ENCODE measurements at regions not wholly inside any gene's neighbourhood (a gene's known extent, or its start where the extent isn't known, plus 50 kb on each side); places are given as distances from the start of the nearest gene placed in this dataset.

DNA sequence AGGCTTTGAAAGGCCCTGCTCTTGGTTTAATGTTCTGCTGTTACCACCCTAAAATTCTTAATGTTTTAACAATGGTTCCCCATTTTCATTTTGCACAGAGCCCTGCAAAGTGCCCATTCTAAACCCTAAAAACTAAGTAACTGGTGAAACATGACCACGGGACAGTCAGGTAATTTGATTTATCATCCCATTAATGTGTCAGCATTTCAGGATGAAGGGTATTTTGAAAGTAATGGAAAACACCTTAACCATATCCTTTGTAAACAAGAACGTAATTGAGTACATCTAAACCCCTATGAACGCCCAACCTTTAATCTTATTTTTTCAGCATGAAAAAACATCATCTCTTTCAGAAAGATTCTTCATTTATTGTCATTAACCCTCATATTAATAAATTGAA lies 164.9 kb upstream of the IL12A start:
- no CpG with 5 or more reads among the region's 3 CpGs for WGBS, 2 donors (ENCODE audit: extremely low coverage in 2 of 2, insufficient read length in 2 of 2, insufficient replicate concordance in 1 of 2)
- Histone ChIP-seq H2BK5ac (ENCODE audit: low read length) (no peak overlapping the region), H3K18ac (ENCODE audit: low read length) (no peak overlapping the region), H2AK5ac (ENCODE audit: low read depth, low read length) (no peak overlapping the region), H4K8ac (ENCODE audit: low read depth, low read length) (no peak overlapping the region), H3K9ac (ENCODE audit: low read depth, low read length, poor library complexity) (no peak overlapping the region), H3K27ac (replicated peaks; ENCODE audit: low read length) (no peak overlapping the region), H3K4ac (ENCODE audit: low read length) (no peak overlapping the region), H3K9me3 (replicated peaks in 1 of 2; ENCODE audit: control insufficient read depth in 2 of 2, insufficient read depth in 1 of 2, low read depth in 1 of 2, low read length in 2 of 2) (no peaks in the 10 kb centered on the region), H3K23ac (ENCODE audit: low read depth, low read length, poor library complexity) (no peak overlapping the region), H3K79me1 (ENCODE audit: low read depth, low read length) (no peaks in the 10 kb centered on the region), H2BK12ac (ENCODE audit: low read length) (no peak overlapping the region), H3K4me1 (ENCODE audit: control insufficient read depth in 2 of 2, insufficient read depth in 1 of 2, low read depth in 1 of 2, low read length in 2 of 2) (peaks cover 0 to 7% of the 10 kb centered on the region in 2 donors), H3K14ac (ENCODE audit: low read length) (no peak overlapping the region), H3K4me2 (ENCODE audit: insufficient read depth, low read length, poor library complexity, severe bottlenecking) (no peak overlapping the region), H4K91ac (ENCODE audit: low read depth, low read length, poor library complexity) (no peak overlapping the region), H3K4me3 (ENCODE audit: low read length in 2 of 2) (no peak overlapping the region), H2BK15ac (ENCODE audit: low read length) (no peak overlapping the region), H3K36me3 (replicated peaks in 1 of 2; ENCODE audit: control insufficient read depth in 2 of 2, insufficient read depth in 2 of 2, low read length in 2 of 2) (no peaks in the 10 kb centered on the region), H2AFZ (ENCODE audit: low read length) (no peak overlapping the region), H3K27me3 (ENCODE audit: control insufficient read depth in 3 of 3, insufficient read depth in 3 of 3, low read depth in 1 of 3, low read length in 3 of 3) (peaks cover 0 to 6% (median 0%) of the 10 kb centered on the region in 3 experiments), H2BK120ac (ENCODE audit: low read depth, low read length) (no peak overlapping the region)
- DNase-seq (ENCODE audit: low spot score): no peak

GRCh38 chr3:159824333-159824732 lies 164.3 kb upstream of the IL12A start:
- H2BK120ac ChIP-seq (ENCODE audit: low read depth, low read length): no peak overlapping the region
- H3K4me2 ChIP-seq (ENCODE audit: insufficient read depth, low read length, poor library complexity, severe bottlenecking): no peak overlapping the region
- no peaks in the 10 kb centered on the region for H3K79me1 ChIP-seq (ENCODE audit: low read depth, low read length)
- no peak overlapping the region for H2AK5ac ChIP-seq (ENCODE audit: low read depth, low read length)
- no peak overlapping the region for H4K91ac ChIP-seq (ENCODE audit: low read depth, low read length, poor library complexity)
- no peak for DNase-seq (ENCODE audit: low spot score)
- H3K23ac ChIP-seq (ENCODE audit: low read depth, low read length, poor library complexity): no peak overlapping the region
- H2BK15ac ChIP-seq (ENCODE audit: low read length): no peak overlapping the region
- no peak overlapping the region for H3K18ac ChIP-seq (ENCODE audit: low read length)
- no peak overlapping the region for H3K9ac ChIP-seq (ENCODE audit: low read depth, low read length, poor library complexity)
- no peaks in the 10 kb centered on the region for H3K9me3 ChIP-seq (replicated peaks in 1 of 2; ENCODE audit: control insufficient read depth in 2 of 2, insufficient read depth in 1 of 2, low read depth in 1 of 2, low read length in 2 of 2)
- no peak overlapping the region for H3K4ac ChIP-seq (ENCODE audit: low read length)
- no peak overlapping the region for H2BK12ac ChIP-seq (ENCODE audit: low read length)
- H2BK5ac ChIP-seq (ENCODE audit: low read length): no peak overlapping the region
- no peak overlapping the region for H3K27ac ChIP-seq (replicated peaks; ENCODE audit: low read length)
- H3K36me3 ChIP-seq (replicated peaks in 1 of 2; ENCODE audit: control insufficient read depth in 2 of 2, insufficient read depth in 2 of 2, low read length in 2 of 2): no peaks in the 10 kb centered on the region
- no peak overlapping the region for H2AFZ ChIP-seq (ENCODE audit: low read length)
- no peak overlapping the region for H3K4me3 ChIP-seq (ENCODE audit: low read length in 2 of 2)
- no peak overlapping the region for H4K8ac ChIP-seq (ENCODE audit: low read depth, low read length)
- H3K4me1 ChIP-seq (ENCODE audit: control insufficient read depth in 2 of 2, insufficient read depth in 1 of 2, low read depth in 1 of 2, low read length in 2 of 2): peaks cover 0 to 7% of the 10 kb centered on the region in 2 donors
- peaks cover 0 to 6% (median 0%) of the 10 kb centered on the region in 3 experiments for H3K27me3 ChIP-seq (ENCODE audit: control insufficient read depth in 3 of 3, insufficient read depth in 3 of 3, low read depth in 1 of 3, low read length in 3 of 3)
- no CpG with 5 or more reads among the region's 2 CpGs for WGBS, 2 donors (ENCODE audit: extremely low coverage in 2 of 2, insufficient read length in 2 of 2, insufficient replicate concordance in 1 of 2)
- no peak overlapping the region for H3K14ac ChIP-seq (ENCODE audit: low read length)

DNA sequence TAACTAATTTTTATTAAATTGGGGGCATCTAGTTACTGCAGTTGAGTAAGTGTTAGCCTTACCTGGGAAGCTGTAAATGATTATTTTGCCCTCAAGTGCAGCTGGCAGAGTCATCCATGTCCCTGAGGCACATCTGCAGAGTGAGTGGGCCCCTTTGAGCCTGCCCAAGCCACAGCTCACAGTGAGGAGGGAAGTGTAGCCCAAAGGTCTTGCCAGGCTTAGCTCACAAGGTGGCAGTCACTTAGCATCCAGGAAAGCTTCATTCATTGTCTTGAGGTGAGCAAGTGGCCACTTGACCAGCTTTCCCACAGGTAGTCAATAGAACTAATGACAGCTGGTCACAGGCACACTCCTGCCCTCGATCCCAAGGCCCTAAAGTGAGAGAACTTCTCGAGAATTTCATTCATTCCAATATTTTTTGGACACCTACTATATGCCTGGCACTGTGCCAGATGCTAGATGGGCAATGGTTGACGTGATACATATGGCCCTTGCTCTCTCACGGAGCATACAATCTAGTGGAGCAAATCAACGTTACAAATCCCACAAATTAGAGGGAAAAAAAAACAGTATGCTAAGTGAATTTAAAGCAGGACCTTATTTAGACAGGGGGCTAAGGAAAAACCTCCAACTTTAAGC lies 163.3 kb upstream of the IL12A start:
- Histone ChIP-seq H3K4me1 (ENCODE audit: control insufficient read depth in 2 of 2, insufficient read depth in 1 of 2, low read depth in 1 of 2, low read length in 2 of 2) (peaks cover 0 to 7% of the 10 kb centered on the region in 2 donors), H3K14ac (ENCODE audit: low read length) (no peak overlapping the region), H3K79me1 (ENCODE audit: low read depth, low read length) (no peaks in the 10 kb centered on the region), H3K18ac (ENCODE audit: low read length) (no peak overlapping the region), H3K23ac (ENCODE audit: low read depth, low read length, poor library complexity) (no peak overlapping the region), H2AFZ (ENCODE audit: low read length) (no peak overlapping the region), H2BK15ac (ENCODE audit: low read length) (no peak overlapping the region), H3K4me3 (ENCODE audit: low read length in 2 of 2) (no peak overlapping the region), H3K4me2 (ENCODE audit: insufficient read depth, low read length, poor library complexity, severe bottlenecking) (no peak overlapping the region), H3K36me3 (replicated peaks in 1 of 2; ENCODE audit: control insufficient read depth in 2 of 2, insufficient read depth in 2 of 2, low read length in 2 of 2) (no peaks in the 10 kb centered on the region), H4K91ac (ENCODE audit: low read depth, low read length, poor library complexity) (no peak overlapping the region), H4K8ac (ENCODE audit: low read depth, low read length) (no peak overlapping the region), H2BK12ac (ENCODE audit: low read length) (no peak overlapping the region), H3K9me3 (replicated peaks in 1 of 2; ENCODE audit: control insufficient read depth in 2 of 2, insufficient read depth in 1 of 2, low read depth in 1 of 2, low read length in 2 of 2) (peaks cover 0 to 2% of the 10 kb centered on the region in 2 donors), H2BK120ac (ENCODE audit: low read depth, low read length) (no peak overlapping the region), H2BK5ac (ENCODE audit: low read length) (no peak overlapping the region), H3K4ac (ENCODE audit: low read length) (no peak overlapping the region), H3K27me3 (ENCODE audit: control insufficient read depth in 3 of 3, insufficient read depth in 3 of 3, low read depth in 1 of 3, low read length in 3 of 3) (peaks cover 0 to 6% (median 0%) of the 10 kb centered on the region in 3 experiments), H2AK5ac (ENCODE audit: low read depth, low read length) (peak overlapping the region; percentile 36), H3K27ac (replicated peaks; ENCODE audit: low read length) (no peak overlapping the region), H3K9ac (ENCODE audit: low read depth, low read length, poor library complexity) (no peak overlapping the region)
- no peak for DNase-seq (ENCODE audit: low spot score)
- WGBS, 2 donors (ENCODE audit: extremely low coverage in 2 of 2, insufficient read length in 2 of 2, insufficient replicate concordance in 1 of 2): no CpG with 5 or more reads among the region's 5 CpGs

DNA sequence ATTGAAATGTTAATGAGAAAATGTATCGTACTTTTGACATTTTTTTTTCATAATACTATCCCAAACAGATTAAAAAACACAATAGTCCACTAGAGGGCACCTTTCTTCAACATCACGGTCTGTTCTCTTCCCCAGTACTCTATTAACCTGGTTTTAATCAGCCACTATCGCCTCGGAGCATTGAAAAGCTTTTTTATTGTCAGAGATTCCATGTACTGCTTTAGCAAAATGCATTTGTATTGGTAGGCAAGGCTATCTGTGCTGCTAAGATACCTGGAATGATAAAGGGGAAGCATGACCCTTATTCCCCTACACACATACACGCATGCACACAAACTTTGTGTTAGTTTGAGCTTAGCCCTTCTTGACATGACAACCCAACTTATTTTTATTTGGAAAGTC lies 160.1 kb upstream of the IL12A start:
- Histone ChIP-seq H3K4me2 (ENCODE audit: insufficient read depth, low read length, poor library complexity, severe bottlenecking) (no peak overlapping the region), H2BK5ac (ENCODE audit: low read length) (no peak overlapping the region), H2AFZ (ENCODE audit: low read length) (peak overlapping the region; percentile 5), H3K14ac (ENCODE audit: low read length) (no peak overlapping the region), H2BK120ac (ENCODE audit: low read depth, low read length) (no peak overlapping the region), H2BK12ac (ENCODE audit: low read length) (no peak overlapping the region), H4K91ac (ENCODE audit: low read depth, low read length, poor library complexity) (no peak overlapping the region), H3K27ac (replicated peaks; ENCODE audit: low read length) (no peak overlapping the region), H3K27me3 (ENCODE audit: control insufficient read depth in 3 of 3, insufficient read depth in 3 of 3, low read depth in 1 of 3, low read length in 3 of 3) (peaks cover 0 to 6% (median 0%) of the 10 kb centered on the region in 3 experiments), H2BK15ac (ENCODE audit: low read length) (no peak overlapping the region), H4K8ac (ENCODE audit: low read depth, low read length) (no peak overlapping the region), H3K36me3 (replicated peaks in 1 of 2; ENCODE audit: control insufficient read depth in 2 of 2, insufficient read depth in 2 of 2, low read length in 2 of 2) (no peaks in the 10 kb centered on the region), H3K9ac (ENCODE audit: low read depth, low read length, poor library complexity) (no peak overlapping the region), H3K4me3 (ENCODE audit: low read length in 2 of 2) (no peak overlapping the region), H2AK5ac (ENCODE audit: low read depth, low read length) (no peak overlapping the region), H3K18ac (ENCODE audit: low read length) (no peak overlapping the region), H3K9me3 (replicated peaks in 1 of 2; ENCODE audit: control insufficient read depth in 2 of 2, insufficient read depth in 1 of 2, low read depth in 1 of 2, low read length in 2 of 2) (peaks cover 0 to 2% of the 10 kb centered on the region in 2 donors), H3K23ac (ENCODE audit: low read depth, low read length, poor library complexity) (no peak overlapping the region), H3K4ac (ENCODE audit: low read length) (no peak overlapping the region), H3K79me1 (ENCODE audit: low read depth, low read length) (no peaks in the 10 kb centered on the region), H3K4me1 (ENCODE audit: control insufficient read depth in 2 of 2, insufficient read depth in 1 of 2, low read depth in 1 of 2, low read length in 2 of 2) (no peaks in the 10 kb centered on the region)
- WGBS, 2 donors (ENCODE audit: extremely low coverage in 2 of 2, insufficient read length in 2 of 2, insufficient replicate concordance in 1 of 2): no CpG with 5 or more reads among the region's 5 CpGs
- DNase-seq (ENCODE audit: low spot score): no peak

Data from neuronal stem cell (in vitro differentiated cells).